SK-N-SH treated with all-trans-retinoic acid at 6 μM for 48 hours (cell line): ENCODE measurements at regions not wholly inside any gene's neighbourhood (a gene's known extent, or its start where the extent isn't known, plus 50 kb on each side); places are given as distances from the start of the nearest gene placed in this dataset.

Source experiments
- ATAC-seq: fragments of 200-7000 bp; cut with Tn5 transposase; 3 replicates; pipeline ENCODE4 v1.9.1; 2020; ENCODE audit warnings: mild to moderate bottlenecking, moderate library complexity
- ARNTL ChIP-seq: fragments of 450-650 bp; formaldehyde crosslinking; IDR thresholded peaks from 2 replicates; pipeline ENCODE4 v1.5.0; 2020; ENCODE audit warnings: low read depth, mild to moderate bottlenecking, moderate library complexity, borderline replicate concordance
- BACH2 ChIP-seq: fragments of 250-450 bp; sonication (Bioruptor Pico); IDR thresholded peaks from 2 replicates; pipeline ENCODE4 v1.9.0; 2021; ENCODE audit warnings: mild to moderate bottlenecking, borderline replicate concordance
- CREB5 ChIP-seq: fragments of 250-450 bp; sonication (Bioruptor Pico); IDR thresholded peaks from 2 replicates; pipeline ENCODE4 v1.5.1; 2020; ENCODE audit warnings: low read depth, mild to moderate bottlenecking, moderate library complexity
- CSDC2 ChIP-seq: fragments of 250-450 bp; sonication (Bioruptor Pico); IDR thresholded peaks from 2 replicates; pipeline ENCODE4 v1.5.0; 2020; ENCODE audit warnings: mild to moderate bottlenecking, moderate library complexity
- CSRNP3 ChIP-seq: fragments of 250-450 bp; sonication (Bioruptor Pico); IDR thresholded peaks from 2 replicates; pipeline ENCODE4 v1.5.1; 2021; ENCODE audit warnings: mild to moderate bottlenecking, moderate library complexity
- ESRRG ChIP-seq: fragments of 250-450 bp; sonication (Bioruptor Pico); IDR thresholded peaks from 2 replicates; pipeline ENCODE4 v1.6.1; 2021; ENCODE audit warnings: mild to moderate bottlenecking
- GLIS3 ChIP-seq: fragments of 250-450 bp; sonication (Bioruptor Pico); IDR thresholded peaks from 2 replicates; pipeline ENCODE4 v1.5.0; 2020; ENCODE audit warnings: mild to moderate bottlenecking, moderate library complexity
- ISL1 ChIP-seq: fragments of 250-450 bp; sonication (Bioruptor Pico); IDR thresholded peaks from 2 replicates; pipeline ENCODE4 v2.1.2; 2022; ENCODE audit warnings: mild to moderate bottlenecking, moderate library complexity
- OSR1 ChIP-seq: fragments of 250-450 bp; sonication (Bioruptor Pico); IDR thresholded peaks from 2 replicates; pipeline ENCODE4 v1.8.0; 2022; ENCODE audit warnings: moderate library complexity, mild to moderate bottlenecking, inconsistent platforms
- POU6F1 ChIP-seq: fragments of 250-450 bp; sonication (Bioruptor Pico); IDR thresholded peaks from 2 replicates; pipeline ENCODE4 v1.8.0; 2021; ENCODE audit warnings: low read depth, mild to moderate bottlenecking, moderate library complexity, borderline replicate concordance
- PPARA ChIP-seq: fragments of 250-450 bp; sonication (Bioruptor Pico); IDR thresholded peaks from 2 replicates; pipeline ENCODE4 v1.5.0; 2020; ENCODE audit warnings: mild to moderate bottlenecking, borderline replicate concordance
- RARB ChIP-seq: fragments of 250-450 bp; sonication (Bioruptor Pico); IDR thresholded peaks from 2 replicates; pipeline ENCODE4 v1.8.0; 2021; ENCODE audit warnings: mild to moderate bottlenecking, moderate library complexity
- TCF4 ChIP-seq: fragments of 250-450 bp; sonication (Bioruptor Pico); IDR thresholded peaks from 2 replicates; pipeline ENCODE4 v1.8.0; 2021; ENCODE audit warnings: mild to moderate bottlenecking, moderate library complexity, borderline replicate concordance
- TOX ChIP-seq: fragments of 250-450 bp; sonication (Bioruptor Pico); IDR thresholded peaks from 2 replicates; pipeline ENCODE4 v1.8.0; 2021; ENCODE audit warnings: mild to moderate bottlenecking, moderate library complexity, borderline replicate concordance
- TSHZ2 ChIP-seq: fragments of 250-450 bp; sonication (Bioruptor Pico); IDR thresholded peaks from 2 replicates; pipeline ENCODE4 v1.5.0; 2020; ENCODE audit warnings: mild to moderate bottlenecking, moderate library complexity
- ZC3H10 ChIP-seq: fragments of 250-450 bp; sonication (Bioruptor Pico); IDR thresholded peaks from 2 replicates; pipeline ENCODE4 v1.5.1; 2021; ENCODE audit warnings: mild to moderate bottlenecking, moderate library complexity
- ZFP3 ChIP-seq: fragments of 250-450 bp; sonication (Bioruptor Pico); IDR thresholded peaks from 2 replicates; pipeline ENCODE4 v1.5.0; 2020; ENCODE audit warnings: mild to moderate bottlenecking, moderate library complexity
- ZFP30 ChIP-seq: fragments of 450-650 bp; formaldehyde crosslinking; IDR thresholded peaks from 2 replicates; pipeline ENCODE4 v1.5.0; 2022; ENCODE audit warnings: mild to moderate bottlenecking, moderate library complexity
- ZNF565 ChIP-seq: fragments of 450-650 bp; formaldehyde crosslinking; conservative IDR thresholded peaks from 2 replicates; pipeline ENCODE4 v1.5.0; 2020; ENCODE audit warnings: low read depth, mild to moderate bottlenecking, moderate library complexity
- ZNF8 ChIP-seq: fragments of 450-650 bp; formaldehyde crosslinking; IDR thresholded peaks from 2 replicates; pipeline ENCODE4 v1.5.0; 2020; ENCODE audit warnings: mild to moderate bottlenecking, moderate library complexity

- TF ChIP-seq BACH2, result no peak
- no peak for TF ChIP-seq OSR1 (CRISPR knock-in tag)
- no peak for TF ChIP-seq ZNF565 (CRISPR knock-in tag)
- no peak for TF ChIP-seq TOX (CRISPR knock-in tag)
- TF ChIP-seq PPARA, result no peak
- no peak for TF ChIP-seq ARNTL (CRISPR knock-in tag)
- no peak for TF ChIP-seq POU6F1 (CRISPR knock-in tag)
- no peak for ATAC-seq
Observed at GRCh38 chr3:24837601-24838000, 343.0 kb upstream of the THRB start.

GRCh38 chr3:24838533-24838932, 343.9 kb upstream of the THRB start:
- ATAC-seq, result no peak
- TF ChIP-seq CSRNP3, result no peak
- no peak for TF ChIP-seq ISL1
- TF ChIP-seq CSDC2, result no peak
- no peak for TF ChIP-seq ZFP30
- no peak for TF ChIP-seq ESRRG (CRISPR knock-in tag)
- TF ChIP-seq ZNF8 (CRISPR knock-in tag), result no peak
- no peak for TF ChIP-seq ZNF565 (CRISPR knock-in tag)
- TF ChIP-seq ZC3H10, result no peak
- no peak for TF ChIP-seq OSR1 (CRISPR knock-in tag)
- no peak for TF ChIP-seq BACH2
- TF ChIP-seq ZFP3 (CRISPR knock-in tag), result no peak
- no peak for TF ChIP-seq TOX (CRISPR knock-in tag)
- no peak for TF ChIP-seq PPARA
- TF ChIP-seq ARNTL (CRISPR knock-in tag), result no peak
- TF ChIP-seq TSHZ2 (CRISPR knock-in tag), result no peak

- TF ChIP-seq CREB5, result no peak
- TF ChIP-seq PPARA, result no peak
- no peak for TF ChIP-seq GLIS3 (CRISPR knock-in tag)
- no peak for TF ChIP-seq ARNTL (CRISPR knock-in tag)
- no peak for TF ChIP-seq ISL1
- no peak for TF ChIP-seq BACH2
- no peak for TF ChIP-seq ZNF8 (CRISPR knock-in tag)
- peak; percentile 55 for TF ChIP-seq TCF4 (CRISPR knock-in tag)
- TF ChIP-seq CSDC2, result no peak
- ATAC-seq, result no peak
Observed at GRCh38 chr3:24843955-24844354, 349.3 kb upstream of the THRB start.

- TF ChIP-seq RARB (no peak), ISL1 (no peak), TCF4 (CRISPR knock-in tag) (no peak), ZC3H10 (no peak), CREB5 (no peak), BACH2 (no peak), ARNTL (CRISPR knock-in tag) (no peak), CSDC2 (no peak), PPARA (no peak)
- ATAC-seq, result no peak
Observed at GRCh38 chr3:24845524-24846155, 351.0 kb upstream of the THRB start.
